H54 (cell line): ENCODE measurements at regions not wholly inside any gene's neighbourhood (a gene's known extent, or its start where the extent isn't known, plus 50 kb on each side); places are given as distances from the start of the nearest gene placed in this dataset.

ENCODE experiments used
- DNase-seq: peaks from one replicate; pipeline ENCODE4 v3.0.0; 2011; ENCODE audit warnings: low spot score, mixed read lengths; ENCODE audit not compliant: insufficient read length
- FAIRE-seq: peaks from 3 replicates; lab custom pipeline; 2011; peaks lifted over from hg19 to GRCh38; lab: Jason Lieb, UNC
- POLR2A ChIP-seq: IDR thresholded peaks from 2 replicates; pipeline ENCODE4 v1.6.1; 2011; ENCODE audit warnings: low read depth, mild to moderate bottlenecking, low read length

DNA sequence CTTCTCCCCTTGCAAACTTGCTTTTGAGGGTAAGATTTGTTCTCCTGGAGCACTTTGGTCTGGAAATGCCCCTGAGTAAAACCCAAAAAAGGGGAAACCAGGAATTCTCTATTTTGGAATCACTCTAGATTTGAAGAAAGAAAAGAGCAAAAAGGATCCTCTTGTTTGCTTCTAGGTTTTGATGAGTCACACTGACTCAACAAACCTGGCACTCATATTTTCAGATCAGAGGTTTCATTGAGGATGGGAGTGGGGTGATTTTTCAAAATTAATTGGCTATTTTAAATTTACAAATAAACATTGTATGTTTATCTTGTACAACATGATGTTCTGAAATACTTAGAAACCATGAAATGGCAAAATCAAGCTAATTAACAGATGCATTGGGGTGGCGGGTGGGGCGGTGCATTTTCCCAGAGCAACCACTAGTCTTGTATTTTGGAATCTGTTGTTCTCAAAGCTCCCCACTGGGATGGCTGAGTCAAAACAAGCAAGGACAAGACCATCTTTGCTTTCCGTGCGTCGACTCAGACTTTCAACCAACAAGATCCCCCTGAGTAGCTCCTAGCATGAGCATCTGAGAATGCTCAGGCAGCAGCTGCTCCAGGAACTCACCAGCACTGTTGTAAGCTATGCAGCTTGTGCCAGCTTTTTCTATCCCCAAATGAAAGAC is 451.4 kb downstream of the WDR72 start:
- FAIRE-seq, result no peak
- TF ChIP-seq POLR2A, result no peak
- DNase-seq, result no peak

GRCh38 chr15:53305554-53305953 is 453.9 kb downstream of the WDR72 start:
- DNase-seq, result no peak
- FAIRE-seq, result no peak
- no peak for TF ChIP-seq POLR2A

DNA sequence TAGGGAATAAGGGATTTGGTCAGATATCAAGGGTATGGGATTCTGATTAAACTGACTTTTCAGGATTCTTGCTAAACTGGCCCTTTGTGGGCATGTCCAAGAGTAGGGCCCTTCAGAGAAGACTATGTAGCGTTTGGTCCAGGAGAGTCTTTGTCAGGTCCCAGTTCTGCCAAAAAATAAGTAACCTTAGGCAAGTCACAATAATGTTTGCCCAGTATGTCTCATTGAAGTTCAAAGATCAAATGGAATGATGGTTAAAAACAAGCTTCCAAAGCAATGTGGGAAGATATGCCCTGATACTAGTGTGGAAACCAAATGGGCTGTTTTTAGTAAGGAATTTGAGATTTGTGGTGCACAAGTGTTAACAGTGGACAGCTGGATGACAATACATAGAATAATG is 454.4 kb downstream of the WDR72 start:
- no peak for TF ChIP-seq POLR2A
- FAIRE-seq (no peak), DNase-seq (no peak)

GRCh38 chr15:53297828-53298227 is 461.6 kb downstream of the WDR72 start:
- DNase-seq (no peak), FAIRE-seq (no peak)
- no peak for TF ChIP-seq POLR2A

- DNase-seq (no peak), FAIRE-seq (no peak)
- TF ChIP-seq POLR2A, result no peak
These were observed 462.9 kb downstream of the WDR72 start for GRCh38 chr15:53296603-53297002.

DNA sequence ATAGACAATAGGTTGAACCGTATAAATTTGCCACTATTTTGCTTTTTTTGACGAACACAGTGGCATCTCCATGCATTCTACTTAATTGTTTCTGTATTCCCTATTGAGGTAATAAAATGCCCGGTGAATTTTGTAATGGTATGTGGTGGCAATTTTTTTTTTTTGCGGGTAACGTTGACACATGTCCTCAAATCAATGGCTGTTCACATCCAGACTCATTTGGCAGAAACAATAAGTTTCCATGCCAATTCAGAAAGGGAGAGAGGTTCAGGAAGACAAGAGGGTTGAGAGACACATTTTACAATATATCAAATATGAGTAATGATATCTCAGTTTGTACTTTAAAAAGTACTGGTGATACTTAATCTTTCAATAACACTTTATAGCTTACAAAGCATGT is 463.9 kb downstream of the WDR72 start:
- TF ChIP-seq POLR2A, result no peak
- DNase-seq (no peak), FAIRE-seq (no peak)

- TF ChIP-seq POLR2A, result no peak
- FAIRE-seq, result no peak
- no peak for DNase-seq
These were observed 470.9 kb downstream of the WDR72 start for GRCh38 chr15:53288542-53288941.

DNA sequence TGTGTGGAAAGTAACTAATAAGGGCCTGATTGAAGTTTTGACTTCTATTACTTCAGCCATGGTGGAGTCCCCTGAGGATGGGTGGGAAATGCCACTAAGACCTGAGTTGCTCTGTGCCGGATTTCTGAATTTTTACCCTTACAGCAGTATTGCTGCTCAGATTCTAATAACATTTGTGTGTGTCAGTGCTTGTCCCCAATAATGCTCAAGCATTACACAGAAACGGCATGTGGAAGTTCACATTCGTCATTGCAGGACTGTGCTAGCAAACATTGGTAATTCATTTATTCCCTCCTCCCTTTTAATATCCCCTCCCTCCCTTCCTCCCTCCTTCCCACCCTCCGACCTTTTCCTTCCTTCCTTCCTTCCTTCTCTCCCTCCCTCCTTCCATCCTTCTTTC is 484.5 kb upstream of the ONECUT1 start:
- FAIRE-seq (no peak), DNase-seq (no peak)
- no peak for TF ChIP-seq POLR2A

GRCh38 chr15:53272116-53272515 is 482.0 kb upstream of the ONECUT1 start:
- no peak for DNase-seq
- TF ChIP-seq POLR2A, result no peak
- FAIRE-seq, result no peak

- DNase-seq (no peak), FAIRE-seq (no peak)
- no peak for TF ChIP-seq POLR2A
These were observed 476.0 kb upstream of the ONECUT1 start for GRCh38 chr15:53266176-53266575.

GRCh38 chr15:53260647-53261046 is 470.5 kb upstream of the ONECUT1 start:
- no peak for TF ChIP-seq POLR2A
- FAIRE-seq, result no peak

DNA sequence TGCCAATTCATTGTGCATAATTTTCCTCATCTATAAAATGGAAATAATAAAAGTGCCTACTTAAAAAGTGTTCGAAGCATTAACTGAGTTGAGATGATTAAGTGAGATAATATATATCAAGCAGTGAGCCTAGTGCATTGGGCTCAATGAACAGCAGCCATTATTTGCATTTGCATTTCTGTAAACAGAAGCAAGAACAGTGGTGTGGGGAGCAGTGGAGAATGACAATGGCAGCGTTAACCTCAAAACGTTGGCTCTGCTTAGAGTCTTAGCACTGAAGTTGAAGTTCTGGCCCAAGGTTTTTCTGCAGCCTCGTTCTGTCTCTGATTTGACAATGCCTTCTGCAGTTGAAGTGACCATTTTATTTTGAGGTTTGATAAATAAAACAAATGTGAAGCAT is 466.3 kb upstream of the ONECUT1 start:
- no peak for FAIRE-seq

More at GRCh38 chr15:53260647-53261046, 470.5 kb upstream of the ONECUT1 start:
- no peak for DNase-seq

GRCh38 chr15:53256043-53256442 is 465.9 kb upstream of the ONECUT1 start:
- DNase-seq (no peak), FAIRE-seq (no peak)
- no peak for TF ChIP-seq POLR2A

More for the DNA sequence above, 466.3 kb upstream of the ONECUT1 start:
- TF ChIP-seq POLR2A, result no peak
- DNase-seq, result no peak

GRCh38 chr15:53251996-53252395 is 461.9 kb upstream of the ONECUT1 start:
- no peak for DNase-seq
- FAIRE-seq, result no peak
- no peak for TF ChIP-seq POLR2A

DNA sequence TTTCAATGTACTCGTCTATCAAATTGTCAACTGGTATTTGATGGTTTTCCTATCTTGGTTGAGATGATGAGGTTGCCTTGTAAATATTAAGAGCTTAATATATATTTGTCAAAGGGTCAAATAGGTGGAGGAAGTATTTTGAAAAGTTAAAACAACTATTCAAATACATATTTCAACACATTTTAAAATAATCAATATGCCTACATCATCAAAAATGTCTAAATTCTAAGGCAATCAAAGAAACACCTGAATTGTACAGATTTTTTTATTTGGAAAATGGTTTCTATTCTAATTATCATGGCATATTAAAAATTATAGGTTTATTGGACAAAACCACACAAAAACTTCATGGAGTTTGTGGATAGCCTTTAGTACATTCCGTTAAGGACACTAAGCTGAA is 461.4 kb upstream of the ONECUT1 start:
- TF ChIP-seq POLR2A, result no peak
- DNase-seq, result no peak
- no peak for FAIRE-seq
